ENCODE measurements at regions not wholly inside any gene's neighbourhood (a gene's known extent, or its start where the extent isn't known, plus 50 kb on each side); places are given as distances from the start of the nearest gene placed in this dataset.

DNA sequence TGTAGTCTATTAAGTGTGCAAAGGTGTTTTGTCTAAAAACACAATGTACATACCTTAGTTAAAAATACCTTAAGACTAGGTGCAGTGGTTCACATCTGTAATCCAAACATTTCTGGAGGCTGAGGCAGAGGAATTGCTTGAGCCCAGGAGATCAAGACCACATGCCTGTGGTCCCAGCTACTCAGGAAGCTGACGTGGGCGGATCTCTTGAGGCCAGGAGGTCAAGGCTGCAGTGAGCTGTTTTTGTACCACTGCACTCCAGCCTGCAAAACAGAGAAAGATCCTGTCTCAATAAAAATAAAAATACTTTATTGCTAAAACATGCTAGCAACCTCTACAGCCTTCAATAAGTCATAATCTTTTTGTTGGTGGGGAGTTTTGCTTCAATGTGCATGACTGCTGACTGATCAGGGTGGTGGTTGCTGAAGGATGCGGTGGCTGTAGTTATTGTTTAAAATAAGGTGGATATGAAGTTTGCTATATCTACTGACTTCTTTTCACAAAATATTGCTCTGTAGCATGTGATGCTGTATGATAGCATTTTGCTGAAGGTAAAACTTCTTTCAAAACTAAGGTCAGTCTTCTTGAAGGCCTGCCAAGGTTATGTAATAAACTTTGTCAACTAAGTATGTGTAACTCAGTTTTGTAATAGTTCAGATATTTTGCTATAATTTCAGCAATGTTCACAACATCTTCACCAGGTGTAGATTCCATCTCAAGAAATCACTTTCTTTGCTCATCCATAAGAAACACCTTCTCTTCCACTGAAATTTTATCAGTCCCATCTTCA is 1238.0 kb upstream of the NRXN1 start:
- TF ChIP-seq TAF1 (IDR thresholded peaks at IDR 0.05; ENCODE audit: borderline replicate concordance, insufficient read depth, low read length) (no peak), SIN3A (IDR thresholded peaks at IDR 0.05; ENCODE audit: borderline replicate concordance, insufficient read depth, low read length) (no peak), POLR2AphosphoS5 (IDR thresholded peaks at IDR 0.05; ENCODE audit: low read depth, low read length) (no peak), FOXP2 (optimal IDR thresholded peaks at IDR 0.05; ENCODE audit: borderline replicate concordance, extremely low read depth, extremely low read length, insufficient read depth) (no peak)
- TF ChIP-seq, protein P1, sequence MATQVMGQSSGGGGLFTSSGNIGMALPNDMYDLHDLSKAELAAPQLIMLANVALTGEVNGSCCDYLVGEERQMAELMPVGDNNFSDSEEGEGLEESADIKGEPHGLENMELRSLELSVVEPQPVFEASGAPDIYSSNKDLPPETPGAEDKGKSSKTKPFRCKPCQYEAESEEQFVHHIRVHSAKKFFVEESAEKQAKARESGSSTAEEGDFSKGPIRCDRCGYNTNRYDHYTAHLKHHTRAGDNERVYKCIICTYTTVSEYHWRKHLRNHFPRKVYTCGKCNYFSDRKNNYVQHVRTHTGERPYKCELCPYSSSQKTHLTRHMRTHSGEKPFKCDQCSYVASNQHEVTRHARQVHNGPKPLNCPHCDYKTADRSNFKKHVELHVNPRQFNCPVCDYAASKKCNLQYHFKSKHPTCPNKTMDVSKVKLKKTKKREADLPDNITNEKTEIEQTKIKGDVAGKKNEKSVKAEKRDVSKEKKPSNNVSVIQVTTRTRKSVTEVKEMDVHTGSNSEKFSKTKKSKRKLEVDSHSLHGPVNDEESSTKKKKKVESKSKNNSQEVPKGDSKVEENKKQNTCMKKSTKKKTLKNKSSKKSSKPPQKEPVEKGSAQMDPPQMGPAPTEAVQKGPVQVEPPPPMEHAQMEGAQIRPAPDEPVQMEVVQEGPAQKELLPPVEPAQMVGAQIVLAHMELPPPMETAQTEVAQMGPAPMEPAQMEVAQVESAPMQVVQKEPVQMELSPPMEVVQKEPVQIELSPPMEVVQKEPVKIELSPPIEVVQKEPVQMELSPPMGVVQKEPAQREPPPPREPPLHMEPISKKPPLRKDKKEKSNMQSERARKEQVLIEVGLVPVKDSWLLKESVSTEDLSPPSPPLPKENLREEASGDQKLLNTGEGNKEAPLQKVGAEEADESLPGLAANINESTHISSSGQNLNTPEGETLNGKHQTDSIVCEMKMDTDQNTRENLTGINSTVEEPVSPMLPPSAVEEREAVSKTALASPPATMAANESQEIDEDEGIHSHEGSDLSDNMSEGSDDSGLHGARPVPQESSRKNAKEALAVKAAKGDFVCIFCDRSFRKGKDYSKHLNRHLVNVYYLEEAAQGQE (IDR thresholded peaks at IDR 0.05; ENCODE audit: insufficient read depth in 1 of 2, low read depth in 2 of 2, low read length in 2 of 2) = no peak

DNA sequence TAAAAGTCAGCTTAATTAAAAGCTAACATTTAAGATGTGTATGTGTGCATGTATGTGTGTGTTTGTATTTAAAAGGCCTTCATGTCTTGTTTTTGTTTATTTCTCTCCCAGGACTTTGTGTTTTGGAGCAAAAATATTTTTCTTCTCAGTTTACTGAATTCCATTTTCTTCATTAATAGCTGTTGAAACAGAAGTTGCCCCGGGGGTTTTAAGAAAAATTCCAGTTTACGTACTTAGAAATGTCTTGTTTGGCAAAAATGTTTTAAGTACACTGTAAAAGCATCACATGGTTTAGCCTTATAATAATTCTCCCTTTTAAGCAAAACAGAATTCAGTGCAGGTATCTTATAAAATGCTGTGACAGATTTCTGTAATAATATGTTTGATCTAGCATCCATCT is 1233.0 kb upstream of the NRXN1 start:
- TF ChIP-seq, protein P1 (IDR thresholded peaks at IDR 0.05; ENCODE audit: insufficient read depth in 1 of 2, low read depth in 2 of 2, low read length in 2 of 2) = no peak
- TF ChIP-seq FOXP2 (optimal IDR thresholded peaks at IDR 0.05; ENCODE audit: borderline replicate concordance, extremely low read depth, extremely low read length, insufficient read depth) (no peak), POLR2AphosphoS5 (IDR thresholded peaks at IDR 0.05; ENCODE audit: low read depth, low read length) (no peak), TAF1 (IDR thresholded peaks at IDR 0.05; ENCODE audit: borderline replicate concordance, insufficient read depth, low read length) (no peak), SIN3A (IDR thresholded peaks at IDR 0.05; ENCODE audit: borderline replicate concordance, insufficient read depth, low read length) (no peak)

DNA sequence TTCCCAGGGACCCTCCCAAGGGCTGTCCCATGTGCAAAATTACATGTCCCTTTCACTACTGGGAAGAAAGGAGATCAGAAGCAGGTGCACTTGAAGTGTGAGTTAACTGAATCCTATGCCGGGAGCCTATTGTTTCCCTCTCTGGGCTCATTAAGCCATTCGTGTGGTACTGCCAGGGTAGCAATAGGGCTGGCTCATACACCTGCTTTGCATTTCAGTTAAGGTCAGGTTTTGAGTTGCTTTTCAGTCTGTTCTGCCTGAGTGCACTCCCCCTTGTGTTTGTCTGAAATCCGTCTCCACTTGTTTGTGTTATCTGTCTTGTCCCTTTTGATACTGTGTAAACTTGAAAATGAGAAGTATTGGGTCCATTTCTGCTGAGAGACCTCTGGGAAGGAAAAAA is 1232.6 kb upstream of the NRXN1 start:
- no peak for TF ChIP-seq SIN3A (IDR thresholded peaks at IDR 0.05; ENCODE audit: borderline replicate concordance, insufficient read depth, low read length)
- TF ChIP-seq FOXP2 (optimal IDR thresholded peaks at IDR 0.05; ENCODE audit: borderline replicate concordance, extremely low read depth, extremely low read length, insufficient read depth) = no peak
- no peak for TF ChIP-seq TAF1 (IDR thresholded peaks at IDR 0.05; ENCODE audit: borderline replicate concordance, insufficient read depth, low read length)
- TF ChIP-seq, protein P1 (IDR thresholded peaks at IDR 0.05; ENCODE audit: insufficient read depth in 1 of 2, low read depth in 2 of 2, low read length in 2 of 2) = no peak
- TF ChIP-seq POLR2AphosphoS5 (IDR thresholded peaks at IDR 0.05; ENCODE audit: low read depth, low read length) = no peak

DNA sequence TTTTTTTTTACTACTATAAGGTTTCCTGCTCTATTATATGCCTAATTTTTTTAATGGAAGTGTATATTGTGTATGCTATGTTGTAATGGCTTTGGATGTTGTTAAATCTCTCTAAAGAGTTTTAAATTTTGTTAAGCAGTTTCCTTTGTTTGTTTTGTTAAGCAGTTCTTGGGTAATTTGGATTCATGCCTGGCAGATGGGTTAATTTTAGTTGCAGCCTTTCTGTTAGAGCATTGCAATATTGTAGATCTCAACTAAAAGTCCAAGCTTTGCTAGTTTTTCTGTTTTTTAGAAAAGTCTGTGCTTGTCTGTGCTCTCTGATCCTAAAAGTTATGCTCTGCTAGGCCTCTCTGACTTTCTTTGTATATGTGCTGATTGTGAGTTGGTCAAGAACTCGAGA is 1229.0 kb upstream of the NRXN1 start:
- TF ChIP-seq POLR2AphosphoS5 (IDR thresholded peaks at IDR 0.05; ENCODE audit: low read depth, low read length) = no peak
- TF ChIP-seq, protein P1 (IDR thresholded peaks at IDR 0.05; ENCODE audit: insufficient read depth in 1 of 2, low read depth in 2 of 2, low read length in 2 of 2) = no peak
- no peak for TF ChIP-seq FOXP2 (optimal IDR thresholded peaks at IDR 0.05; ENCODE audit: borderline replicate concordance, extremely low read depth, extremely low read length, insufficient read depth)
- no peak for TF ChIP-seq TAF1 (IDR thresholded peaks at IDR 0.05; ENCODE audit: borderline replicate concordance, insufficient read depth, low read length)
- no peak for TF ChIP-seq SIN3A (IDR thresholded peaks at IDR 0.05; ENCODE audit: borderline replicate concordance, insufficient read depth, low read length)

Measured in PFSK-1 (cell line).